HuH-7.5 (cell line): ENCODE measurements at regions not wholly inside any gene's neighbourhood (a gene's known extent, or its start where the extent isn't known, plus 50 kb on each side); places are given as distances from the start of the nearest gene placed in this dataset.
"Not testable (repeated sequence)": the region's sequence is repeated elsewhere in the genome, so short reads cannot be mapped to it uniquely, and the experiment has no call there.

Experiments
- DNase-seq: peaks from one replicate; pipeline ENCODE4 v3.0.0; 2011; ENCODE audit warnings: low spot score

DNA sequence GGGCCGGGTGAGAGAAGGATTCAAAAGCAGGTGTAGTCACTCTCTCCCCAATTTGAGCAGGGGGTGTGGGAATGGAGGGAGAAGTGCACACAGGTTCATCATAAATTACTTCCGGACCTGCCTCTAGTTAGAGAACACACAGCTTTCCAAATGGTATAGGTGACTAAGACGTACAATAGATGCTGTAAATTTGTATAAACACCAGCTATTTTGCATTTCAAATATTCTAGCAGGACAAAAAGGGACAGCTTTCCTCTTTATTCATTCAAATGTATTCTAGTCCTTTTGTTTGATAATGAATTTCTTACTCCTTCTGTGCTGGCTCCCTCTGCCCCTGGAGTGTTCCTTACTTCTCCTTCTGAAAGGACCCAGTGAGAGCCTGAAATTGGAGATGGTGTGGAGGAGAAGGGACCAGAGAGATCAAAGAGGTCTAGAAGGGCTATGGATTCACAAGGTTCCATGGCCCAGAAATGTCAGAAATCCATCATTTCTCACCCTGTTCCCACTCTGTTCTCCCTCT, 53.2 kb upstream of the SH3BP4 start:
- no peak for DNase-seq

DNA sequence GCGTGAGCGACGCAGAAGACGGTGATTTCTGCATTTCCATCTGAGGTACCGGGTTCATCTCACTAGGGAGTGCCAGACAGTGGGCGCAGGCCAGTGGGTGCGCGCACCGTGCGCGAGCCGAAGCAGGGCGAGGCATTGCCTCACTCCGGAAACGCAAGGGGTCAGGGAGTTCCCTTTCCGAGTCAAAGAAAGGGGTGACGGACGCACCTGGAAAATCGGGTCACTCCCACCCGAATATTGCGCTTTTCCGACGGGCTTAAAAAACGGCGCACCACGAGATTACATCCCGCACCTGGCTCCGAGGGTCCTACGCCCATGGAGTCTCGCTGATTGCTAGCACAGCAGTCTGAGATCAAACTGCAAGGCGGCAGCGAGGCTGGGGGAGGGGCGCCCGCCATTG, 63.4 kb upstream of the SH3BP4 start:
- DNase-seq = not testable (repeated sequence)

DNA sequence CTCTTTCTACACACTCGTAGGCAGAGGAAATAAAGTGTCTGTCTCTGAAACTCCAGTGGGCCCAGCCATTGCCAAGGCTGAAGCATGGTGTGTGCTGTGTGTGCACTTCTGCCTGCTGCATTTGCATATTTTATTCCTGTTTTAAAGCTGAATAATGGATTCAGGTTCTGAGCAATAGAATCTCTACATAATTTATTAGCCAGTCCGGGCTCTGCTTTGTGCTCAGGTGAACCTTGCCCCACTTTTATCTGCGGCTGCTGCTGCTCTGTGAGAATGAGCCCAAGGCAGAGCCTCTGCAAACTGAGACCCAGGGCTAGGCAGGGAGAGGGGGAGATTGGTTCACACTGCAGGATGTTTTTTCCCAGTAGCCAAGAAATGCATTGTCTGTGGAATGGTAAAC, 64.6 kb upstream of the SH3BP4 start:
- no peak for DNase-seq

DNA sequence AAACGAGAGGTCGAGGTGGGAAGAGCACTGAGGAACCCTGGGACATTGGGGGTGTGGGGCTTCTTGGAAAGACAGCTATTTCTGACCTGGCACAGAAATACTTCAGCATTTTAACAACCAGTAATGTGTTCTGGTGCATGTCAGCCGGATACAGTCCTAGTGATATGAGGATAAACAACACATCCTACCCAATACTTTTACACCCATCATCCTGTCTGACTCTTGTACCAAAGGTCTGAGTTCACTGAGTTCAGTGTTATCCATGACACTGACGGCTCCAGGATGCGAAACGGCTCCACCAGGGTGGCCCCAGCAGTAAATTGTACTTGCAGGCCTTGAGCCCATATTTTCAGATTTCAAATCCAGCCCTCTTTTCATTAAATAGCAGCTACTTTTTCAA, 65.9 kb upstream of the SH3BP4 start:
- no peak for DNase-seq

DNA sequence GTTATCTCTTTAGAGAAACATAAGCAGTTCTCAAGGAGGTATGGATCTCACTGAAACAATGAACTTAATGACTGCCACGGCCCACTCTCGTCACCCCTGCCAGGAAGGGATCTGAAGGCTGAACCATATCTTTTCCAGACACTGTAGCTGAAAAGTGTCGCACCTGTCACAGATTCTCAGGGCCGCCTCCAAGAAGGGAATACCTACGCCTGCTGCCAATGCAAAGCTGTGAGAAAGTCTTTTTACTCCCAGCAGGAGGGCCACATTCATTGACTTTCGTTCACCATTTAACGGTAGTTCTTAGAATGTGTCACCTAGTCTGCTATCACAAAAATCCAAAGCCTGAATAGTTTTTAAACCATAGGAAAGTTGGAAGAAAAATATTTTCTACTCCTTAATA, 66.7 kb upstream of the SH3BP4 start:
- no peak for DNase-seq

DNA sequence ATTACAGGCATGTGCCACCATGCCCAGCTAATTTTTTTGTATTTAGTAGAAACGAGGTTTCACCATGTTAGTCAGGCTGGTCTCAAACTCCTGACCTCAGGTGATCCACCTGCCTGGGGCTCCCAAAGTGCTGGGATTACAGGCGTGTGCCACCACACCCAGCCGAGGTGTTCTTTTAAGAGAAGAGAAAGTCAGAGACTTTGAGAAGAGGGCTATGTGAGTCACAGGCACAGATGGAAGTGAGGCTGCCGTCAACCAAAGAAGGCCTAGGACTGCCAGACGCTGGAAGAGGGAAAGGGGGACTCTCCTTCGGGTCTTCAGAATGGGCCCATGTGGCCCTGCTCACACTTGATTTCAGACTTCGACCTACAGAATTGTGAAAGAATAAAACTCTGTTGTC, 67.2 kb upstream of the SH3BP4 start:
- DNase-seq = no peak

DNA sequence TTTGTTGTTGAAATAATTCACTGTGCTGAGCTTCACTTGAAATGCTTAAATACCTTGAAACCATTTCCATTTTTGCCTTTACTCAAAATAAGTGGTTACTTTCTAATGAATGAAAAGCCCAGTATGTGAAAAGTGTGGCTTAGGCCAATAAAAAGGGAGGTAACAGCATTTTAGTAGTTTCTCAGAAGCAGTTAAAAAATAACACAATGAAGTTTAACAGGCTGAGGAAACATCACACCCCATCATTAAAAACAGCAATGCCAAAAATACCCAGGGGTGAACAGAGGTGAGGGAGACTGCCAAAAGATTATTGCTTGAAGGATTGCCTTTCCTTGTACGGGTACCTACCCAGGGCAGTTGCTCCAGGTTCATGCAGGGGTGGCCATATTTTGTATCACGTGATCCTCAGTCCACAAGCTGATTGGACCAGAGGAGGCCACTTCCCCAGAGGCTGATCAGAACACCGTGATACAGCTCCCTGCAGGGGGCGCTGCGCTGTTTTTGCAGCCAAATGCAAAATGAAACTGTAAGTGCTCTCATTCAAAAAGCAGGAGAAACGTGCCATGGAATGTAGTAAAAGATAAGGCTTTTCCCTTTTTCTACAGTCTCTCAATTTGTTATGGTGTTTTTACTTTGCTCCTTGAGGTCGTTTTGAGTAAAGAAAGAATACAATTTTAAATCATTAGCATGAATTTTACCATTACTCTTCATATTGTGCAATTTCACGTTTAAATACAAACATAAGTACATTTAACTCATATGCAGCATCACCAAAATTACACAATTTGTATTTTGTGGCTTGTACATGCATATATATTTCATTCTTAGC, 70.2 kb upstream of the SH3BP4 start:
- peak; percentile 81 for DNase-seq

DNA sequence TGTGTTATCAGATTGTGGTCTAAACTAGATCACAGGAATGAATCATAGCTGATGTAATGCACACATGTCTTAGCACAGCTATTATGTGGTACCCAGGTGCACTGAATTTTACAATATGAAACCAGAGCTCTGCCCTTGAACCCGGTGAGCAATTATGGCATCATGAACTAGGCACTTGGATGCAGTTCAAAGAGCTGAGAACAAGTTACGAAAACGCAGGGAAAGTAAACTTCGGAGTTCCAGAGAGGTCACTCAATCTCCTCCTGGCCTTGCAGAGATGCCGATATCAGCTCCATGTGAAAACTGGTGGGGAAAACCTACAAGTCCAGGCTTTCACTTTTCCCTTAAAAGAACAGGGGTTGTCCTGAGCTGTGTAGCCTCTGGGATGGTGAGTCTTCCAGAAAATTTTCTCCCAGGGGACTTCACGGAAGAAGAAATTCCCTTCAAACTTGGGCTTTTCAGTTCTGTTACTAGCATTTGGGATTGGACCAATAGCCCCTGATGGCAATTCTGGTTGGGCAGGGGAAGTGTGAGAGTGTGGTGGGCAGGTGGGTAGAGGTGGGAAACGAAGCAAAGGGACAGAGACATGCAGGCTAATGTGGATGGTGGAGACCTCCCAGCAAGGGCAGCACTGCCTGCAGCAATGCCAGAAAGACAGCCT, 71.1 kb upstream of the SH3BP4 start:
- peak; percentile 14 for DNase-seq

DNA sequence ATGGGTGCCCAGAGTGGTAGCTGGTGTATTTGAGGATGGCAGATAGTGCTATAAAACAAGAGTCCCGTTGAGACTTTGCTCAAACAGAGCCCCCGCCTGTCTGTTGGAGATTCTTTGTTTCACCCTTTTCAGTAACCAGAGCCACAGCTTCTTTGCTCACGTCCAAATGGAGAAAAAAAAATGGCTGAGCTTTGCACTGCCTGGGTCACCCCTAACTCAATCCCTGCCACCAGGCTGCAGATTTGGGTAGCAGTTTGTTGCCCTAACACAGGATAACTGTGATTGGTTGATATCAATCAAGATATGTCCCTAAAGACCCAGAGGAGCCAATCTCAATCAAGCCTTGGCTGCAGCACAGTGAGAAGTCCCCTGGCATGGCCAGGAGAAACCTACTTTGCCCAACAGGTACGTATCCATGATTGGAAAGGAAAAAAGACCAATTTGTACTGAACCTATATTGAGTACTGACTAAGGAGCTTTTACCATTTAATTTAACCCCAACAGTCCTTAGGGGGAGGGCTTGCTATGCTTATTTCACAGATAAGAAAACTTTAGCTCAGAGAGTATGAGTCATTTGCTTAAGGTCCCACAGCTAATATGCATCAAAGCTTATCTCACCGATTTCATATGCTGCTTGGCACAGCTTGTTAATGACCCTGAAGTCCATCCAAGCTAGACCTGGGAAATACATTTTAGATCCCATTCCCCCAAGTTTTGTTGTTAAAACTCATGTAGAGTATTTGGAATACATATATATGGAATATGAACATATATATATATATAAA, 72.0 kb upstream of the SH3BP4 start:
- DNase-seq = no peak

DNA sequence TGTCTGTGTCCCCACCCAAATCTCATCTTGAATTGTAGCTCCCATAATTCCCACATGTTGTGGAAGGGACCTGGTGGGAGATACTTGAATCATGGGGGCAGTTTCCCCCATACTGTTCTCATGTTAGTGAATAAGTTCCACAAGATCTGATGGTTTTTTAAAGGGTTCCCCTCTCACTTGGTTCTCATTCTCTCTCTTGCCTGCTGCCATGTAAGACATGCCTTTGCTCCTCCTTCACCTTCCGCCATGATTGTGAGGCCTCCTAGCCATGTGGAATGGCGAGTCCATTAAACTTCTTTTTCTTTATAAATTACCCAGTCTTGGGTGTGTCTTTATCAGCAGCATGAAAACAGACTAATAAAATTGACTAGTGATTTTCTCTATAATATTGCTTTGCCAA, 75.2 kb upstream of the SH3BP4 start:
- DNase-seq = not testable (repeated sequence)

DNA sequence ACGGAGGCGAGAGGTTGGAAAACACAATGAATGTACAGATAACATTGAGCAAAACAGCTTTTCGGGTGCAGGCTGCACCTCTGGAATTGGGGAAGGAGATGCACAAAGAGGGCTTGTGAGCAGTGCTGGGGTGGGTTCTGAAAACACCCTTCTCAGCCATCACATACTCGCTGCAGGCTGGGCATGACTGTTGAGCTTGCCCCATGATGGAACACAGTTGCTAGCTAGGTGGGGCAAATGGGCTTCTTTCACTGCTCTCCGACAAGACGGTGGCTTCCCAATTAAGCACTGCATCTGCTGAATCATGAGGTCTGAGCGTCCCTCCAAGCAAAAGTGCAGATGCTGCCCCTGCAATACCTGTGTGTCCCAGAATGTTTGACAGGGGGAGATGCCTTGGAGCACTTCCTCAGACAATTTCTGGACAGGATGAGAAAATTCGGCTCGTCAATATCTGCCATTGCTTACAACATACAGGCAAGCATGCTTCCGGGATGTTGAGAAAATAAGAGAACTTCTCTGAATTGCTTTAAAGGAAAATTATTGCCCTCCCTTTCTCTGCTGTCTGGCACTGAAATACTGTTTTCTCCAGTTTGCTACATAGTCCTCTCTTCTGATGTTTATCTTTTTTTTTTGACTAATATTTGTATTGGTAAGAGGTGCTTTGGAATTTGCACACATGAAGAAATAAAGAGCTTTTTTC, 77.3 kb upstream of the SH3BP4 start:
- no peak for DNase-seq

DNA sequence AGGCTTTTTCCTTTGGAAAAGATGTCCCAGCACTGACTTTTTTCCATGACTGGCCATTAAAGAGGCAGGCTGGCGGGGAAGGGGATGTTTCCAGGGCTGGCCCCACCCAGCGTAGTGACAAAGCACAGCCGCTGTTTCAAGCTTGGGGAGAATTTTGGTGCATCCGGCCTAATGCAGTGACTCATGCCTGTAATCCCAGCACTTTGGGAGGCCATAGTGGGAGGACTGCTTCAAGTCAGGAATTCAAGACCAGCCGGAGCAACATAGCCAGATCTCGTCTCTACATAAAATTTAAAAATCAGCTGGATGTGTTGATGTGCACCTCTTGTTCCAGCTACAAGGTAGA, 78.0 kb upstream of the SH3BP4 start:
- no peak for DNase-seq

DNA sequence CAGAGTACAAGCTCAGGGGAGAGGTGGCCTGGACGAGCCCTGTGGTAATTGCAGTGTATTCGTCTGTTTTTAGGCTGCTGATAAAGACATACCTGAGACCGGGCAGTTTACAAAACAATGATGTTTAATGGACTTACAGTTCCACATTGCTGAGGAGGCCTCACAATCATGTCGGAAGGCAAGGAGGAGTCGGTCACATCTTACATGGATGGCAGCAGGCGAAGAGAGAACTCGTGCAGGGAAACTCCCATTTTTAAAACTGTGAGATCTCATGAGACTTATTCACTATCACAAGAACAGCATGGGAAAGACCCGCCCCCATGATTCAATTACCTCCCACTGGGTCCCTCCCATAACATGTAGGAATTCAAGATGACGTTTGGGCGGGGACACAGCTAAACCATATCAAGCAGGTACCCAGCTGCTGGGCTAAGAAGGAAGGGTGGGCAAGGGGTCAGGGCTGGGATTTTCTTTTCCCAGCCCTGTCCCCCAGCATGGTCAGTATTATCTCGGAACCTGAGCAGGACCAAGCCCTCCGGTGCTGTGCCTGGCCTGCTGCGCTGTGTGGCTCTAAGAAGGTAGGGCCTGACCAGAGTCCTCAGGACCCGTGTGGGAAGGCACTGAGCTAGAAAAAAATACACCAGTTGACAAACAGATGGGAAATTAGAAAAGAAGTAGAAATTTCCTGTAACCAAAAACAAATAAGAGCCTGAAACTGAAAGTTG, 78.6 kb upstream of the SH3BP4 start:
- DNase-seq = no peak

DNA sequence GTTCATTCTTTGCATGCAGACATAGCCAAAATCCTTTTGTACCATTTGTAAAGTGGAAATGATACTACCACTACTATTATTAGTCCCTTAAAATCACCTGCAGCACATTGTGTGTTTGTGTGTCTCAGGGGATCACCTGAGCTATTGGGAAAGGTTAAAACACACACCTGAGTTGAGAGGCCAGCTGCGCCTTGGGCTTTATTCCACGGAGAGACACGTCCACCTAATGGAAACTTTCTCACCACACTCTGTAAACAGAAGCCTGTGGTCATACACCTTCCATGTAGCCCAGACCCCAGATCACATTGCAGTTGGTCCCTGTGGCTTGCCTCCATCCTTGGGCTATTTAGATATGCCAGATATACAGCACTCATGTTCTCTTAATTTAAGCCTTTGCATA, 81.8 kb upstream of the SH3BP4 start:
- DNase-seq = no peak

DNA sequence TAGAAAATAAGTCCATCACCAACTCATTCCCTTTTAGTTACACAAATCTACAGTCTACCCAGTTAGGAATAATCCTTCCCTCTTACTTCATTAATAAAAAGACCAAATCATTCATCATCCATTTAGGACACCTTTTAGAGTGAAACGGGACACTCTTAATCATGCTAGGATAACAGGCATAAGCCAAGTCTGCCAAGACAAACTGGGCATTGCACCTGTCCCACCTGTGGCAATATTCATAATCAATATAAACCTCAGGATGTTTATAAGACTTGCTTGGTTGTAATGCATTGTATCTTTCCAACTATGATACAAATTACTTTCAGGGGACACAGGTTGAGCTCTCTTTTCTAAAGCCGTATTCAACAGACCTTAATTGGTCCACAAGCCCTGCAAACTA, 82.7 kb upstream of the SH3BP4 start:
- no peak for DNase-seq

DNA sequence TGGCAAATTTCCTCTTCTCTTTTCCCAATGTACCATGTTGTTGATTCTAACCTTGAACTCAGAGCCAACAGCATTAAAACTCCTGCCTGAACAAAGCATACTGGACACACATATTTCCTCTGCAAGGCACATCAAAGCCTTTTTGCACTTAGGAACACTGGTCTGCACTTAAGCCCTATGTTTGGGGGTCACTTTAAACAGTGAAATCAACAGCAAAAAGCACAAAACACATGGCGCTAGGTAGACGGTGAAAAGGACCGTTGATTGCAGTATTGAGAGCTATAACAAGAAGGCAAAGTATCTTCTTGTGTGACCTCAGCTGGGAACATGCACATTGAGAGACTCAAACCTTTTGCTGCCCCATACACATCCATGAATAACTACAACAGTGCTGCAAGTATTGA, 83.9 kb upstream of the SH3BP4 start:
- DNase-seq = no peak

DNA sequence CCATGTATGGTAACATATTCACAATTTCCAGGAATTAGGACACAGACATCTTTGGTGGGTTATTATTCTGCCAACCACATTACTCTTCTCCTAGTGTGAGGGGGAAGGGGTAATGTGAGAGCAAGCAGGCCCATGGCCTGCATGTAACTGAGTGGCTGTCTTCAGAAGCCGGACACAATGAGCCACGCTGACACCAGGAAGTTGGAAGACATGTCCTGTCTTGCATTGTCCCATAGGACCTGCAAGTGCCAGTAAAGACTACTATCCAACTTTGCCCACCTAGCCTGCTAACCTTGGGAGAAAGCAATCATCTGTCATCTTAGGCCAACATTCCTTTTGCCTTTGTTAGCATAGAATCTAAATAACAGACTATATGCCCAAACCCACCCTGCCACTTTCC, 86.2 kb upstream of the SH3BP4 start:
- DNase-seq = no peak

DNA sequence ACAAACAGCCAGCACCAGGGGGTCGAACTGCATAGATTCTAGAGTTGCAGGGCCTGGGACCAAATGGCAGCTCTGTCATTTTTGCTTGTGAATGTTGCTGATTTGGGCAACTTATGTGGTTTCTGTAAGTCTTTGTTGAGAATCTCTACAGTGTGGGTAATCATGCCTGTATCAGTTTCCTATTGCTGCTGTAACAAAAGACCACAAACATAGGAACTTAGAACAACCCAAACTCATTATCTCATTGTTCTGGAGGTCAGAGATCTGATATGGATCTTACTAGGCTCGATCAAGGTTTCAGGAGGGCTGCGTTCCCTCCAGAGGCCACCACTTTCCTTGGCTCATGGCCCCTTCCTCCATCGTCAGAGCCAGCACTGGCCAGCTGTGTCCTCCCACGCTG, 86.8 kb upstream of the SH3BP4 start:
- DNase-seq = no peak

DNA sequence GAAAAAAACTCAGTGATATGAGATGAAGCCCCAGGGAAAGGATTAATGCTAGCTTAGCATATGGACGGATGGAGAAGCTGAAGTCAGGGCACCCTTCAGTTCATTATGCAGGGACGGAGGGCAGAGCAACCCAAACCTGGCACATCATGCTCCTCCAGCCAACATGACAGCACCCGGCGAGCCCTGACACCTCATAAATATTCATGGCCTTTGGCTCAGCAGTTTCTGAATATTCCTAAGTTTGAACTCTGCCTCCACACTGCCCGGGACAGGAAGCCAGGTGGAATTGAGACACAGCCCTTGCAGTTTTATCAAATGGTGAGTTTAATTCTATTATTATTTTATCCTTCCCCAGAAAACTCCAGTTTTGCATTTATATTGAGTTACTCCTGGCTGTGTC, 87.3 kb upstream of the SH3BP4 start:
- no peak for DNase-seq

DNA sequence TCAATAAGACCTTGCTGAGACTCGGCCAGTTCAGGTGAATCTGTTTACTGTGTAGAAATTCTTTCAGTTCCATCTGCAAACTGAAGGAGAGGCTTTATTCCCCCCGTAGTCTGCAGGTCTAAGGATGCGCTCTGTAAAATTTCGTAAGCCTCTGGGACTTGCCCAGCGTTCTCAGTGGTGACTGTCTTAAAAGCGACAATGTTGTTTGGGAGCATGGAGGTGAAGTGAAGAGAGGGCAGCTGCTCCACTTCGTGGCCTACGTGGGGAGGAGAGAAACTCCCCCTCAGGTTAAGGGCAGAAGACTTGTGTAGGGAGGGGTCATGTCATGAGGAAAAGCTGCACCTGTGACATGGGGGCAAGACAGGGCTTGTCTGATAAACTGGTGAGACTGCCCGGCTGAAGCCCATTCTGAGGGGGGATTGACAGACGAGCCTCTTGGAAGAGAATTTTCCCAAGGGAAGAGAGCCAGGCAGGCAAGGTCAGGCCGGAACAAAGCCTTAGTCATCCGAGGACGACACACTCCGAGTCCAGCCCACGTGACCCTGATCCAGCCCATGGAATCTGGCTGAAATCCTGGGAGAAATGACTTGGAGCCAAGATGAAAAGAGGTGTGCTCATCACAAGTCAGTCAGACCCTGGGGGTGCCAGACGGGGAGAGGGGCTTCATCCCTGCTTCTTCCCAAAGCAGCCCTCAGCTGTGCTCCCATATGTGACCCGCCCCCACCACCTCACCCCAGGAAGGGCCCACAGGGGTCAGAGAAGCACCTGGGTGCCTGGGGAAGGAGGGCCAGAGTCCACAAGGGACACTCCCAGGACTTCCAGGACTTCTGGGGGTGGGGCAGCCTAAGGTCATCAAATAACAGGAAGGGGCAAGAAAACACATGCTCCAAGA, 88.5 kb upstream of the SH3BP4 start:
- no peak for DNase-seq
